ENCODE measurements at regions not wholly inside any gene's neighbourhood (a gene's known extent, or its start where the extent isn't known, plus 50 kb on each side); places are given as distances from the start of the nearest gene placed in this dataset.

DNA sequence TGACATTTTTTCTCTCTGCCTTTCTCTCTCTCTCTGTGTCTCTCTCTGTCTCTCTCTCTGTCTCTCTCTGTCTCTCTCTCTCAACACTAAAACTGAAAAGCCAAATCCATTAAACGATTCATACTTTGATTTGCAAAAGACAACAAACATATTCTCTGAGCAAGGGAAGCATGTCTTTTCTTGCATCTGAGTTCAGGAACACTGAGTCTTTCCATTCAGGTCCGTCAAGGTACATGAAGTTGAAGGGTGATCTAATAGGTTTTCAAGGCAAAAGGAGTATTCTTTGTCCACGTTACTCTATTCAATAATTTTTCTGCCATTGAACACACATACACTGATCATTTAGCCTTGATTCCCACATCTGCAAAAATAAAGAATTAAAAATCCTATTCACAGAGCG, 900.9 kb downstream of the BCL11B start:
- DNase-seq: no peak

DNA sequence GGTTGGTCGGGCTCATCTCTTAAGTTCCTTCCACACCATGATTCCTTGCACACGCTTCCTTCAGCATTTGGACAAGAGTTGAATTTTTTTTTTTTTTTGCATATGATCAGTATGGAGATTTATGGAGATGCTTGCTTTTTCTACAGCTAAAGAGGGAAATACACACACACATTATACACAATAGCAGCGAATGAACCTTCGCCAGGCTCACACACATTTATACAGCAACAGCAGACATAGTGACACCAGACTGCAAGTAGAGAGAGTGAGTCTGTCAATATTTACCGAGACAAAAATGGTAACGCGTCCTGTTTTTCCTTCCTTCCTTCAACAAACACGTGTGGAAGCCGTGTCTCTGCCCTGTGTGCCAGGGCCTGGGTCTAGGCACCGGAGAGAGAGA, 897.9 kb downstream of the BCL11B start:
- DNase-seq: no peak

DNA sequence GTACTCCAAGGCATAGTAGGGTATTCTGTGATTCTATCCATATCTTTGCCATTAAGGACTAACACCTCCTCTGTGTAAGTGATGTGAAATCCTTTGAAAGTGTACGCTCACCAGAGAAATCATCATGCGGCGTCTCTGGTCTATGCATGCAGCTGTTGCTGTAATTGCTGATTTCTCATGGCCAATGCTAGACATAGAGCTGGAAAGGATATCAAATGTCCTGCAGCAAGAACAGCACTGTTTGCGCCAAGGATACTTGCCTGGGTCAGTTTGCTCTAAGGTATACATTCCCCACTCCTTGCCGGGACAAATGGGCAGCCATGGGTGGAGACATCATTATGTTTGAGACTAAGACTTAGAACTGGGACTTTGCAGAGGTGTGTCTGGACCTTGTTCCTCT, 896.4 kb downstream of the BCL11B start:
- DNase-seq: no peak

DNA sequence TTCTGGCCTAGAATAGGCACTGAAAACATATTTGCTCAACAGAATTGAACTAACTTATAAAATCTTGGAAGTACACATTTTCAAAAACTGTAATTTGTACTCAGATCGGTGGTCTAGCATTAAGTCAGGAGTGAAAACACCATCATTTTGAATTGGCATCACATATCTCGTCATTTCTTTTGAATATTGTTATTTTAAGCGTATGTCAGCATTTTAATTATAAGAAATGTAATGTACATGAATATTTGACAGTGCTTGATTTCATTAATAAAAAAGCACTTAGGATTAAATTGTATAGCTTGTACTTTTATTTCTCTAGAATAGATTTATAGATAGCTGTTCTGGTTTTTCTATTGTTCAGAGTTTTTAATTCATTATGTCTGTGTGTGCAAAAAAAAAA, 892.2 kb downstream of the BCL11B start:
- DNase-seq: no peak

DNA sequence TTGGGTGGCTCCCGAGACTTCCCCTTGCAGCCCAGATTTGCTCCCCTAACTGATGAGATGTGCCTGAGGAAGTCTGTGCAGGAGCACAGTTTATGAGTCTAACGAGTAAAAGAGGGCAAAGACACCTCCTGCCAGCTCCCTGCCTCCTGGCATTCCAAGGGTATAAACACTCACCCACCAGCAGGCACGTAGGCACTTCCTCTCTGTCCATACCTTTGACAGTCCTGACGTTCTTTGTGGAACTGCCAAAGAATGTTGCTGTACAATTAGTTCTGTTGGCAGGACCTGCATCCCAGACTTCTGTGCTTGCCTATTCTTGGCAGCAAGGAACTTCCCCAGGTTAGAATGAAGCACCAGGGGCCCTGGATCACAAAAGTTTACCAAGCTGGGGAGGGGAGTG, 889.3 kb downstream of the BCL11B start:
- DNase-seq: no peak

DNA sequence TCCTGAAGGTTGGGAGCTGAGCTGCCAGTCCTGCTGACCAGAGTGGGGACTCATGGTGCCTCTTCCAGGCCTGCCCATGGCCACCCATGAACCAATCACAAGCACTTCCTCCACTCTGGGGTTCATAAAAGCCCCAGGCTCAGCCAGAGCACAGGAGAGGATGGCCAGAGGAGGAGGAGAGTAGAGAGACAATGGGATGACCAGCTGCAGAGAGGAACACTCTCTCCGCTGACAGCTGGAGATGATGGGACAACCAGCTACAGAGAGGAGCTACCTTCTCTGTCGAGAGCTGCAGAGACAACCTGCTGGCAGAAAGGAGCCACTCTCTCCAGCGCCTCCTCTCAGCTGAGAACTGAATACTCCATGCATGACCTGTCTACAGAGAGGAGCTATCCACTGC, 886.1 kb downstream of the BCL11B start:
- no peak for DNase-seq

DNA sequence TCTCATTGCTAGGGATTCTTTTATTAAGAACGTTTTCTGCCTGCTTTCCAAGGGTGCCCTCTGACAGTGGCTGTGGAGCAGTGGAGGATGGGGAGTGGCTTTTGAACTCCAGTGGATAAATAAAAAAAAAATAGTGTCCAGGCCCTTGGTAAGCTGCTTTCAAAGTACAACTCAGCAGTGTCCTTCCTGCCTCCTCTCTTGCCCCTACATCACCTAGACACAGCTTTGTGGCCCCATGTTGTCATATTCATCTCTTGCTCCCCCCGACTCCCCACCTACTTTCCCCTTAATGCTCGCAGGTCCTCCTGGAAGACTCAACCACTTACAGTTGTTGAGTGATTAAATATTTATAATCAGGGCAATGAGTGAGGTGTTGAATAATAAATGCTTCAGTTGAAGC, 880.9 kb downstream of the BCL11B start:
- DNase-seq: no peak

DNA sequence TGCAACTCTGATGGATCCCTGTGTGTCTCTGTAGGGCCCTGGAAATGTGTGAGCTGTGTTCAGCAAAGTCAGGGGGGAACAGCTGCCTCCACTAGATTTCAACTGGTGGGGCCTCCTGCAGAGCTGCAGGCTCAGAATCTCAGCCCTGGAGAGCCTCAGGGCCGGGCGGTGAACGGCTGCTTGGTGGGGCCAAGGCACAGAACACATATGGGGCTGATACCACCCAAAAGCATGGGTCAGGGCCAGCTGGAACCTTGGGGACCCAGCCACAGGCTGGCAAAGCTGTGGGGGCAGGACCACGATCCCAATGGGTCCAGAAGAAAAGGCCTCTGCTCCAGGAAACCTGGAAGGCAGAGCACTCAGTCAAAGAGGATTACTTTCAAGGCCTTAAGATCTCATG, 878.5 kb downstream of the BCL11B start:
- no peak for DNase-seq

DNA sequence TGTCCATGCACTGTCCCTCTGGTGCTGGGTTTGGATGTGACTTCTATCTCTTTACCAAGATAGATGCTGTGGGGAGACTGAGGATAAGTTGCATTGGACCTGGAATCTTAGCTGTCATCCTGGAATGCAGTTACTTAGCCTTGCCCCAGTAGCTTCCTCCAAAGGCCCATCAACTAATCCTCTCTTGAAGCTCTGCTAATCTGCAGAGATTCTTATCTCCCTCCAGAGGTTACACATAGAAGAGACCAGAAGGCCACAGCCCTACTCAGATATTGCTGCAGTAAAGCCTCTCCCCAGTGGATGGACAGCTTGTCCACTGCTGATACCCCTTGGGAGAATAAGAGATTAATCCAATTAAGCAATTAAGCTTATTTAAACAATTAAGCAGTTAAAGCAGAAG, 867.2 kb downstream of the BCL11B start:
- peak; percentile 95 for DNase-seq

DNA sequence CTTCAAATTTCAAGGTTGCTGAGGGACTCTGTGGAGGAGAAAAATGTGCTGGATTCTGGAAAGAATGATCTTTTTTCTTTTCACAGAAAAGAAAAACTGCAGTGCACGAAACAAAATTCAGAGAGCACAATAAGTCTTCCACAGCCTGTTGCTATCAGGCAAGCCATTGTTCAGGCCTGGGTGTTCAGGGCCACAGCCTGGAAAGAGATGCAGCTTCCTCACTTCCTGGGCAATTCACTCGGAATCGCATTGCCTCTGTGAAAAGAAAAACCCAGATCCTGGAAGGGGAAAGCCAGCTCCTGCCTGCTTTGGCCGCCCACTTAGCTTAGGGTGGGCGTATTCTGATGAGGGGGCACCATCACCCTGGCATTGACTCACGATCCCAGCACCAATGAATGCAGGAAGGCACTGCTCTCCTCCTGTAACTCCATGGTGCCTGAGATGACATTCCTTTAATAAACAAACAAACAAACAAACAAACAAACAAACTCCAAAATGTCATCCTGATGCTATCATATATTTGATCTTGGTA, 863.9 kb downstream of the BCL11B start:
- no peak for DNase-seq

DNA sequence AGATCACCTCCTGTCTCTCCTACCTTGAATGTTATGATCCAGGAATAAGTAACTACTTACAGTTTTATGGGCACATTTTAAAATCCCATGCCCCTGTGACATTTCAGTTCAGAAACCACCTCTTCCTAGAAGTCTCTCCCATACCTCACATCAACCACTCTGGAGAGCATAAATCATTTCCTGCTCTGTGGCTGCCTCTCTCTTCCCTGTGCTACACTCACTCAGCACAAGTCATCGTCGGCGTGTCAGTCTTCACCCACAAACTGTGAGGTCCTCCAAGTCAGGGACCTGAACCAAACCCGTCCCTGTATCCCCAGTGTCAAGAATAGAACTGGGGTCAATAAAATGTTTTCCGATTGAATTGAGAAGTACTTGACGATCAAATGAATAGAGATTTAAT, 863.3 kb downstream of the BCL11B start:
- no peak for DNase-seq

DNA sequence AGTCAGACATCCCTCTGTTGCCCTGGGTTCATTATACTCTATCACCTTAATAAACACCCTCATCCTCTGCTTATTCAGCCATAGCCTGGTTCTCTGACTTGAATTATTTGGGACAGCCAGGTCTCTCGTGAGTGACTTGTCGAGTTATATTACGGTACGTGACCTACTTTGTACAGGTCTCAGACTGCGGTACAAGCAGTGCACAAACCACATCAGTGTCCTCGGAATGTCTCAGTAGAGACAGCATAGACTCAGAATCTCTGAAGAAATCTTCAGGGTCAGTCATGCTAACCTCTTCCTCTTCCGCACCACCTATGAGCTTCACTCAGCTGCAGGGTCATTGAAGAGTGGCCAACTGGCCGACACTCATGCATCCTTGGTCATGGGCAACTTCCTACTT, 860.8 kb downstream of the BCL11B start:
- no peak for DNase-seq

DNA sequence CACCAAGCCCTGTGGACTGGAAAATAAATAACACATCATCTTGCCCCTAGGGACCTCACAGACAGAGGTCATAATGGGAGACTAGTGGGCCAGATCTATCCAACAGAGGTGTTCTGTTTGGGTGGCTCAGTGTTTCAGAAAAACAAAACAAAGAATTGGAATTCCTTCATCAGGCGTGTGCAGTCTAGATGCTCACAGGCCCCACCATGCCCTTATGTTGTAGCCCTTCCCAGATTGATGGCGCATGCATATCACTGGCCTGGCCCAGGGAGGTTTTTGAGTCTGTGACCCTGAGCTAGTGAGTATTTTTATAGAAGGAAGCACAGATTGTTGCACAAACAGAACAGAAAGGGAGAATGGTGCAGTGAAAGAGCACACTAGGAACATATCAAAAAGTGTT, 859.6 kb downstream of the BCL11B start:
- no peak for DNase-seq

DNA sequence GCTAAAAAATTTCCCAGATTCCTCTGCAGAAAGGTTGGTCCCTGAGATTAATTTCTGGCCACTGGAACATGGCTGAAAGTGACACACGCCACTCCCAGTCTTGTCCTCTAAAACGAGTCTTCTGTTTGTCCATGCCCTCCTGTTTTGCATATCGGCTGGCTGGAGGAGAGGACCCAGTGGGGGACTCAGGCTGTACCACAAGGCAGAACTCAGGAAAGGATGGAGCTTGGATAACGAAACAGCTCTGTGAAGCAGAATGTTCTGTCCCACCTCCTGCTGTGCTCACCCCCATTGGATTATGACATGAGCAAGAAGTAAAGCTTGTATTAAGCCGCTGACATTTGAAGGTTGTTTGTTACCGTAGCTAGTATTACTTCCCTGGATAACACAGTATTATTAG, 856.2 kb downstream of the BCL11B start:
- DNase-seq: no peak

DNA sequence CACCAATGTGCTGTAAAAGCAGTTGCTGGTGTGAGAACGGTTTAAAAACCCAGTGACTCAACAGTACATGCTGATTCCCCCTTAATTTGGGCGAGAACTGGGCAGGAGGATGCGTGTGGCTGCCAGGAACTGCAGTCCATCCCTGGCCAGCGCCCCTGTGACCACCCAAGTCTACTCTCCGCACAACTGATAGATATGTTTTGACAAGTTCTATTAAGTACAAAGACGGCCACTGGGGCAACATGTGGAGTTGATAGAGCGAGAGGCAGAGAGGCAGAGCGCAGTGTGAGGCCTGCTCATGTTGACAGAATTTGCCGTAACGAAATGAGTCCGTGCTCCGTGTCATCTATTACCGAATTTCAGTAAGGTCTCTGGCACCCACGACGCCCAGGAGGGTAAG, 855.0 kb downstream of the BCL11B start:
- DNase-seq: no peak

DNA sequence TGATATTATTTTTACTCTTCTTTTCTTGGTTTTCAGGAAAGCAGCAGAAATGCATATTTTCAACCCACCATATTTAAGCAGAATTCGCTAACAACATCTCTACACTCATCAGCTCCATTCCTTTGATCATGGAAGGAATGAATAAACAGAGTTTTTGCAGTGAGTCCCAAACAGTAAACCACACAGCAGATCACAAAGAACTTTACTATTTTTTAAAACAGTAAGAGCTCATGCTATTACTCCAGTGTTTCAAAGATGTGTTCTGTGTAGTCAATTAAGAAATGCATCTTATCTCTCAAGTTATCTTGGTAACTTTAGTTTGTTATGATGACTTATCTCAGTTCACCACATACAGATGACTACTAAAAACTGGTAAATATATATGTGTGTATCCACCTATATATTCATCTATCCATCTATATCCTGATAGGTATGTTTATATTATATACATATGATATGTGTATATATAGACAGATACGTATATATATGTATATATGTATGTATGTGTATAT, 843.5 kb downstream of the BCL11B start:
- DNase-seq: no peak

DNA sequence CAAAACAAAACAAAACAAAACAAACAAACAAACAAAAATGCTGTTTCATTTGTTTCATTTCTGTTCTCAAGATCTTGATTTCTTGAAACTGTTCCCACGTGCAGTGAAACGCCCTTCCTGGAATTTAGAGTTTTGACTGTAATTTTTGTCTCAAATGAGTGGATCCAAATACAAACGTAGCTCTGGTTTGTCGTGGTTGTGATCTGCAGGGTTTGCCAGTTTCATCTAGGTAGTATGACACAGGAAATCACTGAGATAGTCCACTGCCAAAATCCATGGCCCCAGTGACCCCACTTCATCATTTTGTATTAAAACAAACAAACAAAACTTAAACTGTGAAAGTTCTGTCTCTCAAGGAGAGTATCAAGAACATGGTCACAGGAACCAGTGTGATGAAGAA, 838.6 kb downstream of the BCL11B start:
- DNase-seq: no peak

DNA sequence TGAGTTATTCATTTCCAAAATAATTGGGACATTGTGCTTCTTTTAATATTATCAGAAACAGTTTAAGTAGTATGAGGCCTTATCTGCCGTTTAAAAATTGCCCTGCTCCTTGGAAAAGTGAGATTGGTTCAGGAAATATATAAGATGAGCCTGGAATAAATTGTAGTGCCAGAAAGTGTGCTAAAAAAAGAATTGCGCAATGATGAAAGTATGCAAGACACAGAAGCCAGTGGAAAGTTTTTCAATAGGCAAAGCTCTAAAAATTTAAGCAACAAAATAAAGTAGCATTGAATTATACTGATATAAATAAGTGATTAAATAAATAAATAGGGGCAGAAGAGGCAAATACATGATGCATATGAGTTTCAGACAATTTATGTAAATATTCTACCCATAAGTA, 834.9 kb downstream of the BCL11B start:
- DNase-seq: no peak

DNA sequence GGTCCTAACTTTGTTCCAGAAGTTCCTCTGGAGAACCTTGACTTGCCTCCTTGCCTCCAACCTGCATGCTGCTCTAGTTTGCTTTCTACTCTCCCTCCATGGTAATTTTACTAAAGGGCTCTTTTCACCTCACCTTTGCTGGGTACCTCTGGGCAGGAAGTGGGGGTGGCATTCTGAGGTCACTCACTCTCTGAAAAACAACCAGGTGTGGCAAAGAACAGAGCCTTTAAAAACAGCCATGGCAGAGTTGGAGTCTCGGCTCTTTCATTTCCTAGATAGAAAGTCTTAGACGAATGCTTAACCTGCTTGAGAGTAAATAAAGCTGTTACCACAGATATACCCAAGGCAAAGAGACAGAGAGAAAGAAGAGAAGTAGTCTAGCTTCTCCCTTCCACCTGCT, 827.9 kb downstream of the BCL11B start:
- no peak for DNase-seq

DNA sequence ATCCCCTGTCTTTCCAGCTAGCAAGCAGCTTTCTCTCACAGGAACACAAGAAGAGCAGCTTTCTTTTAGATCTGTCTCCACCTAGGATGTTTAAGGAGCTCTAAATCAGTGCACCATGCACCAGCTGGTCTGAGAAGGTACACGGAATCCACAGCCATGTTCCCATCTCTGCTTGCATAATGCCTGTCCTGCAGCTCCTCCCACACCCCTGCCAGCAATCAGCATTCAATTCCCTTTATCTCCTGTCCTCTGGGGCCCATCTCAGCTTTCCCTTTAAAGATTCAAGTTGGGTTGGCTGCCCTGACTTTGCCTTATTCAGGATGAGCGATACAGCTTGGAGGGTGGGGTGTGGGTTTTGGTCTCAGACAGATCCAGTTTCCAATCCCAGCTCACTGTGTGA, 826.3 kb downstream of the BCL11B start:
- DNase-seq: no peak

DNA sequence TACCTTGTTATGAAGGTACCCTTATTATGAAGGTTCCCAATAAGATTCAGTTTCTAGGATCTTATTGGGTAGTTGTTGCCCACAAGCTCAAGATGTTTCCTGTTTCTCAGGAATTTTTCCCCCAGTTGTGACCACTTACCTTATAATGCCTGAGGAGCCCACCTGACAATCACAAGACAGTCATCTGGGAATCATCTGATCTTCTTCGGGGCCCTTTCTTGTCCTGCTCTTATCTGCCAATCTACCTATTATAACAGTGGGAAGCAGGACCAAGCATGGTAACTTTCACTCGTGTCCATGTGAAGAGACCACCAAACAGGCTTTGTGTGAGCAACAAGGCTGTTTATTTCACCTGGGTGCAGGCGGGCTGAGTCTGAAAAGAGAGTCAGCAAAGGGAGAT, 825.5 kb downstream of the BCL11B start:
- DNase-seq: no peak

DNA sequence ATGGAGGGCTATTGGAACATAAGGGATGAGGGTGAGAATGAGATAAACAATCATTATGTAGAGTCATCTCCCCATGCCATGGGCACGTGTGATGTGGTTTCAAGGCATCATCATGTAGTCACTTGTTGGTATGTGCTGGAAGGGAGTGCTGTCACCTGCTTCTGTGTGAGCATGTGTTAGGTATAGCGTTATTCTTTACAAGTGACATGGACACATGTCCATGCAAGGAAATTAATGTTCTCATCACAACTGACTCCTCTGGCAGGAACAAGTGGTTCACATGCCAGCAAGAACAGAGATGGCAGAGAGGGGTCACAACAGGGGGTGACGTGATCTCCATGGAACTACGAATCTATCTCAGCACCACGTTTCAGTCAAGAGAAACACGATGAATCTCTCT, 815.8 kb downstream of the BCL11B start:
- DNase-seq: no peak

DNA sequence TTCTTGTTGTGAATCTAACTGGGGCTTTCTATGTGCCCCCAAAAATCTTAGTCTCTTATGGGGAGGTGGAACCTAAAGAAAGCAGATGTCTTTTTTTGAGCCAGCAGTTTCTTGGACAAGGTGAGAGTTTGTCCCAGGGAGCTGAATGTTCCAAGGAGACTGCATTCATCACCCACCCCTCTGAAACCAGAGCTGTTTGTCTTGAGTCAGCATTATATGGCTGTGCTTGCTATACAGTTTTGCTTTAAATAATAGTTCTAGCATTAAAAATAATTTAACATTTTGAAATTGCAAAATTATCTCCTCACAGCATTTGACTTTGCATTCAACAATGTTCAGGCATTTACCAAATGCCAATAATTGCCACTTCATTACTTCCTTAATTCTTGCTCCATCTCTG, 813.3 kb downstream of the BCL11B start:
- no peak for DNase-seq

DNA sequence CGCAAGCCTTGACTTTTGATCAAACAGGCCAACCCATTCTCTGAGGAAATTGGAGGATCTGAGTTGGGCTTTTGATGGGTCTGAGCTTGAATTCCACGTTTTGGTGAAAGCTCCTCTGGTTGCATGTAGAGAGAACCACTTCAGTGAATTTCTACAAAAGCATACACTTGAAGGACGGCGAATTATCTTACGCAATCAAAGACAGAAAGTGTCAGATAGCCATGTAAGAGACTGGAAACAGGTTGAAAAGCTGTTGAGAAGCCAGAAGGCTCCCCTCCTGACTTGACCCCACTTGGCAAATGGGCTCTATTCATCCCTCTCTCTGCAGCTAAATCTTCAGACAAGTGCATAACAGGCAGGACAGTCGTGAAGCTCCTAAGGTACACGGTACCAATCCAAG, 809.1 kb downstream of the BCL11B start:
- DNase-seq: no peak

DNA sequence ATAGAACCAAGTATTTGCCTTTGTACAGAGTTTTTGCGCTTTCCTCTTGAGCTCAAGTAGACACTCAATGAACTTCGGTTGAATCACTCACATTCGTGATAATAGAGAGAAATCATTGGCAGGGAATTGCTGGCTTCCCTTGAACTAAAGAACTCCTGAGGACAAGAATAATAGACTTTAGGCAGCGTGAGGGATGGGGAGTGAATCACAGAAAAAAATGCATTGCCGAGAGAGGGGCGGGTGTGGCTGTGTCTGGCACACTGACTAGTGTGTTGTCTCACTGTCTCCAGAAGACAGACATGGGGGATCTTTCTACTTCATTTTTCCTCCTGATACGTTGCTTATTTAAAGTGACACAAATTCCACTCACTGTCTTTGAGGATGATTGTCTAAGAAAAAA, 805.2 kb downstream of the BCL11B start:
- DNase-seq: no peak

DNA sequence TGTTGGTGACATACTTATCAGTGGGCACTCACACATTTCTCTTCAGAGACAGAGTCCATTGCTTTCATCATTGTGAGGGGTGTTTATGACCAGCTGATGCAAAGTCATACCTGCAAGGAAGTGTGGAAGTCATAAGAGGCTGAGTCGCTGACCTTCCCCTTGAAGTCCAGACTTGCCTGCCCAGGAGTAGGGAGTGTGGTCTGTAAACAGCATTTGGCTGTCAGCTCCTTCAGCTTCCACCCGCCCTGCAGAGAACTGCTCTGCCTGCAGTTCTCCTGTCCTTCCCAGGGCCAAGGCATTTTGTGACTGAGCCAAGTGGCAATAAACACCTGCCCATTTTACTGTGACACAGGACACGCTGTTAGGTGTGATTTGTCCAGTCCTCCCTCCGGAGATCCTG, 801.3 kb downstream of the BCL11B start:
- DNase-seq: no peak
